WTC11 (cell line): ENCODE measurements at regions not wholly inside any gene's neighbourhood (a gene's known extent, or its start where the extent isn't known, plus 50 kb on each side); places are given as distances from the start of the nearest gene placed in this dataset.

Experiments
- ATAC-seq: fragments of 200-7000 bp; cut with Tn5 transposase; 2 replicates; pipeline ENCODE4 v1.10.0; 2021; ENCODE audit warnings: mild to moderate bottlenecking, moderate library complexity
- CTCF ChIA-PET: fragments of 300-600 bp; sonication (Branson Sonifier 250); formaldehyde crosslinking; loops from one replicate; lab custom pipeline; 2021; ENCODE audit warnings: antibody characterized with exemption; lab: Charles Lee
- POLR2A ChIA-PET: fragments of 350-600 bp; sonication (Branson Sonifier 250); formaldehyde crosslinking; loops from one replicate; lab custom pipeline; 2021; ENCODE audit warnings: antibody characterized with exemption; lab: Charles Lee
- DNase-seq: peaks from one replicate; pipeline ENCODE4 v3.0.0; 2021; ENCODE audit warnings: low spot score
- H3K27ac Mint-ChIP-seq: 2 replicates; pipeline ENCODE4 v1.8.0; 2021; ENCODE audit warnings: mixed read lengths
- H3K27me3 Mint-ChIP-seq: 2 replicates; pipeline ENCODE4 v1.8.0; 2021; ENCODE audit warnings: low read depth, mild to moderate bottlenecking, moderate library complexity, mixed read lengths
- H3K36me3 Mint-ChIP-seq: 2 replicates; pipeline ENCODE4 v1.8.0; 2021; ENCODE audit warnings: mixed read lengths
- H3K4me1 Mint-ChIP-seq: 2 replicates; pipeline ENCODE4 v1.8.0; 2022; ENCODE audit warnings: mixed read lengths
- H3K4me3 Mint-ChIP-seq: 2 replicates; pipeline ENCODE4 v1.8.0; 2021; ENCODE audit warnings: mild to moderate bottlenecking, moderate library complexity, mixed read lengths
- H3K9me3 Mint-ChIP-seq: 2 replicates; pipeline ENCODE4 v1.8.0; 2021; ENCODE audit warnings: mixed read lengths
- CBFB ChIP-seq: sonication (generic); formaldehyde crosslinking; IDR thresholded peaks from 2 replicates; pipeline ENCODE4 v1.8.1; 2022; ENCODE audit warnings: mild to moderate bottlenecking, low read depth, missing genetic modification reagents
- CTCF ChIP-seq: fragments of 200-600 bp; IDR thresholded peaks from 2 replicates; pipeline ENCODE4 v1.8.0; 2022; ENCODE audit warnings: antibody characterized with exemption
- ERG ChIP-seq: fragments of 250-450 bp; sonication (Bioruptor Pico); IDR thresholded peaks from 2 replicates; pipeline ENCODE4 v1.8.0; 2021; ENCODE audit warnings: mild to moderate bottlenecking
- ETV6 ChIP-seq: sonication (generic); formaldehyde crosslinking; IDR thresholded peaks from 2 replicates; pipeline ENCODE4 v1.8.1; 2022; ENCODE audit warnings: mild to moderate bottlenecking, missing genetic modification reagents
- FOXJ3 ChIP-seq: sonication (generic); formaldehyde crosslinking; IDR thresholded peaks from 2 replicates; pipeline ENCODE4 v1.9.0; 2021; ENCODE audit warnings: missing genetic modification reagents, mild to moderate bottlenecking, borderline replicate concordance
- FOXK1 ChIP-seq: sonication (generic); formaldehyde crosslinking; IDR thresholded peaks from 2 replicates; pipeline ENCODE4 v1.8.0; 2022; ENCODE audit warnings: mild to moderate bottlenecking, moderate library complexity, missing genetic modification reagents
- GABPB1 ChIP-seq: sonication (generic); formaldehyde crosslinking; IDR thresholded peaks from 2 replicates; pipeline ENCODE4 v1.8.1; 2023; ENCODE audit warnings: mild to moderate bottlenecking, missing genetic modification reagents
- NR1H2 ChIP-seq: sonication (generic); formaldehyde crosslinking; IDR thresholded peaks from 2 replicates; pipeline ENCODE4 v1.9.0; 2021; ENCODE audit warnings: mild to moderate bottlenecking, moderate library complexity, missing genetic modification reagents
- NR2C2 ChIP-seq: sonication (generic); formaldehyde crosslinking; IDR thresholded peaks from 2 replicates; pipeline ENCODE4 v1.8.0; 2022; ENCODE audit warnings: mild to moderate bottlenecking, missing genetic modification reagents
- PREB ChIP-seq: sonication (generic); formaldehyde crosslinking; IDR thresholded peaks from 2 replicates; pipeline ENCODE4 v1.8.1; 2022; ENCODE audit warnings: mild to moderate bottlenecking, missing genetic modification reagents, moderate library complexity, borderline replicate concordance
- RORB ChIP-seq: fragments of 250-450 bp; sonication (Bioruptor Pico); IDR thresholded peaks from 2 replicates; pipeline ENCODE4 v1.9.0; 2021; ENCODE audit warnings: mild to moderate bottlenecking
- SMAD4 ChIP-seq: sonication (generic); formaldehyde crosslinking; IDR thresholded peaks from 2 replicates; pipeline ENCODE4 v1.8.0; 2022; ENCODE audit warnings: mild to moderate bottlenecking, missing genetic modification reagents
- TP53 ChIP-seq: sonication (generic); formaldehyde crosslinking; IDR thresholded peaks from 2 replicates; pipeline ENCODE4 v1.8.1; 2023; ENCODE audit warnings: mild to moderate bottlenecking, missing genetic modification reagents
- USF1 ChIP-seq: sonication (generic); formaldehyde crosslinking; IDR thresholded peaks from 2 replicates; pipeline ENCODE4 v1.8.0; 2022; ENCODE audit warnings: mild to moderate bottlenecking, missing genetic modification reagents
- ZBTB21 ChIP-seq: sonication (generic); formaldehyde crosslinking; IDR thresholded peaks from 2 replicates; pipeline ENCODE4 v1.8.1; 2023; ENCODE audit warnings: mild to moderate bottlenecking, missing genetic modification reagents, borderline replicate concordance
- ZNF263 ChIP-seq: sonication (generic); formaldehyde crosslinking; IDR thresholded peaks from 2 replicates; pipeline ENCODE4 v1.8.1; 2022; ENCODE audit warnings: low read depth, mild to moderate bottlenecking, moderate library complexity, missing genetic modification reagents
- ZNF281 ChIP-seq: sonication (generic); formaldehyde crosslinking; IDR thresholded peaks from 2 replicates; pipeline ENCODE4 v1.8.0; 2023; ENCODE audit warnings: mild to moderate bottlenecking, missing genetic modification reagents

GRCh38 chr2:43123028-43123427 is 103.4 kb downstream of the ZFP36L2 start:
- Mint-ChIP-seq H3K9me3 (peaks cover 25% of the 10 kb centered on the region), H3K27me3 (peaks cover 4% of the 10 kb centered on the region), H3K4me1 (peaks cover 5% of the 10 kb centered on the region), H3K27ac (no peak overlapping the region), H3K36me3 (peaks cover 23% of the 10 kb centered on the region), H3K4me3 (no peak overlapping the region)
- no peak for ATAC-seq
- no peak for TF ChIP-seq PREB
- TF ChIP-seq RORB (CRISPR knock-in tag) = no peak
- no peak for TF ChIP-seq USF1 (CRISPR knock-in tag)
- CTCF ChIA-PET = no interaction called here
- no peak for DNase-seq
- POLR2A ChIA-PET = no interaction called here

GRCh38 chr2:43121580-43122314 is 104.7 kb downstream of the ZFP36L2 start:
- TF ChIP-seq CBFB (CRISPR knock-in tag) (no peak), FOXJ3 (no peak), ZNF263 (CRISPR knock-in tag) (no peak), ETV6 (CRISPR knock-in tag) (no peak), NR1H2 (CRISPR knock-in tag) (no peak), SMAD4 (no peak), ERG (CRISPR knock-in tag) (no peak), ZBTB21 (CRISPR knock-in tag) (no peak)
- H3K36me3 Mint-ChIP-seq = peaks cover 30% of the 10 kb centered on the region
- DNase-seq (no peak), ATAC-seq (no peak)
- ChIA-PET POLR2A (interaction anchor here (0.6 kb wide), 2 partner anchors 149 to 322 kb away, joined by 3 to 5 read pairs; no protein-coding TSS in a partner anchor), CTCF (interaction anchor here (0.6 to 1.5 kb wide), 2 partner anchors 107 to 147 kb away, joined by 3 read pairs; no protein-coding TSS in a partner anchor)
- no peaks in the 10 kb centered on the region for H3K4me1 Mint-ChIP-seq
- peaks cover 33% of the 10 kb centered on the region for H3K9me3 Mint-ChIP-seq
- H3K4me3 Mint-ChIP-seq = no peak overlapping the region
- H3K27ac Mint-ChIP-seq = no peak overlapping the region
- H3K27me3 Mint-ChIP-seq = peaks cover 8% of the 10 kb centered on the region

GRCh38 chr2:43119303-43119702 is 107.1 kb downstream of the ZFP36L2 start:
- Mint-ChIP-seq H3K4me3 (no peak overlapping the region), H3K27me3 (peaks cover 8% of the 10 kb centered on the region), H3K9me3 (peaks cover 33% of the 10 kb centered on the region), H3K4me1 (peaks cover 3% of the 10 kb centered on the region; the same call in 1 of the 2 replicates), H3K36me3 (peaks cover 30% of the 10 kb centered on the region), H3K27ac (no peak overlapping the region)
- DNase-seq (no peak), ATAC-seq (no peak)
- ChIA-PET POLR2A (no interaction called here), CTCF (no interaction called here)
- TF ChIP-seq ZNF281 (CRISPR knock-in tag) (no peak), TP53 (CRISPR knock-in tag) (no peak), ZBTB21 (CRISPR knock-in tag) (no peak), NR2C2 (CRISPR knock-in tag) (no peak), GABPB1 (CRISPR knock-in tag) (no peak), RORB (CRISPR knock-in tag) (no peak), CTCF (no peak), FOXK1 (no peak)
